MM.1S (cell line): ENCODE measurements at regions not wholly inside any gene's neighbourhood (a gene's known extent, or its start where the extent isn't known, plus 50 kb on each side); places are given as distances from the start of the nearest gene placed in this dataset.

ENCODE experiments used
- EZH2phosphoT487 ChIP-seq: fragments of 300-600 bp; sonication (generic); IDR thresholded peaks from 2 replicates; pipeline ENCODE4 v1.6.1; 2018; ENCODE audit warnings: antibody characterized with exemption, low read length
- TF ChIP-seq, protein P1 (sequence below): fragments of 300-600 bp; sonication (generic); IDR thresholded peaks from 2 replicates; pipeline ENCODE4 v1.5.1; 2016; ENCODE audit warnings: antibody characterized with exemption, low read length, mixed read lengths

DNA sequence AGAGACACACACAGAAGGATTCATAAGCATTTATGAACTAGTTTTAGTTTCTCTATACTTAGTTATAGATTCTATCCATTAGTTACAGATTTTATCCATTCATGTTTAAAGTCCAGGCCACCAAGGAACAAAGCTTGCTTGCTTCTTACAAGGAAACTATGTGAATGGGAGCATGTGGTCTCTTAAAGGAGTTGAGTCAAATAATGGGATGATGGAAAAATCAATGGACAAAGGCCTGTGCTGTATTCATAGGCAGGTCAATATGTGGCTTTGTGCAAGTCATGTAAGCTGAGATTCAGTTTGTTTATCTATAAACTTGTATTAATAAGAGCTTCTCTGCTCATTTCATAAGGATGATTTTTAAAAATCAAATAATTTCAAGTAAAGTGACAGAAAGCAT lies 172.8 kb upstream of the CDK1 start:
- TF ChIP-seq, protein P1, sequence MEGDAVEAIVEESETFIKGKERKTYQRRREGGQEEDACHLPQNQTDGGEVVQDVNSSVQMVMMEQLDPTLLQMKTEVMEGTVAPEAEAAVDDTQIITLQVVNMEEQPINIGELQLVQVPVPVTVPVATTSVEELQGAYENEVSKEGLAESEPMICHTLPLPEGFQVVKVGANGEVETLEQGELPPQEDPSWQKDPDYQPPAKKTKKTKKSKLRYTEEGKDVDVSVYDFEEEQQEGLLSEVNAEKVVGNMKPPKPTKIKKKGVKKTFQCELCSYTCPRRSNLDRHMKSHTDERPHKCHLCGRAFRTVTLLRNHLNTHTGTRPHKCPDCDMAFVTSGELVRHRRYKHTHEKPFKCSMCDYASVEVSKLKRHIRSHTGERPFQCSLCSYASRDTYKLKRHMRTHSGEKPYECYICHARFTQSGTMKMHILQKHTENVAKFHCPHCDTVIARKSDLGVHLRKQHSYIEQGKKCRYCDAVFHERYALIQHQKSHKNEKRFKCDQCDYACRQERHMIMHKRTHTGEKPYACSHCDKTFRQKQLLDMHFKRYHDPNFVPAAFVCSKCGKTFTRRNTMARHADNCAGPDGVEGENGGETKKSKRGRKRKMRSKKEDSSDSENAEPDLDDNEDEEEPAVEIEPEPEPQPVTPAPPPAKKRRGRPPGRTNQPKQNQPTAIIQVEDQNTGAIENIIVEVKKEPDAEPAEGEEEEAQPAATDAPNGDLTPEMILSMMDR, result no peak
- no peak for TF ChIP-seq EZH2phosphoT487
